Muscle layer of duodenum (tissue), 2 donors: ENCODE measurements at regions not wholly inside any gene's neighbourhood (a gene's known extent, or its start where the extent isn't known, plus 50 kb on each side); places are given as distances from the start of the nearest gene placed in this dataset.

Experiments
- H3K27ac ChIP-seq: one replicate; pipeline ENCODE4 v1.7.0; 2013; ENCODE audit warnings: mild to moderate bottlenecking, low read length
- H3K27me3 ChIP-seq: one replicate; pipeline ENCODE4 v1.7.0; 2013; ENCODE audit warnings: low read depth, mild to moderate bottlenecking, control low read depth, low read length
- H3K36me3 ChIP-seq, 2 donors: one replicate each; pipeline ENCODE4 v1.7.0; 2013; ENCODE audit warnings: low read length in 2 of 2, control low read depth in 1 of 2, mild to moderate bottlenecking in 1 of 2; ENCODE audit not compliant: insufficient read depth in 2 of 2, control insufficient read depth in 1 of 2
- H3K4me1 ChIP-seq, 2 donors: one replicate each; pipeline ENCODE4 v1.7.0; 2013; ENCODE audit warnings: low read length in 2 of 2, mild to moderate bottlenecking in 2 of 2, control low read depth in 1 of 2, moderate library complexity in 1 of 2; ENCODE audit not compliant: insufficient read depth in 2 of 2, control insufficient read depth in 1 of 2
- H3K4me3 ChIP-seq, 2 donors: one replicate each; pipeline ENCODE4 v1.7.0; 2013; ENCODE audit warnings: low read length in 2 of 2, low read depth in 1 of 2, mild to moderate bottlenecking in 1 of 2
- H3K9me3 ChIP-seq, 2 donors: one replicate each; pipeline ENCODE4 v1.7.0; 2013; ENCODE audit warnings: low read length in 2 of 2, control low read depth in 1 of 2, mild to moderate bottlenecking in 1 of 2; ENCODE audit not compliant: control insufficient read depth in 1 of 2
- donor health status: healthy.

- no peak overlapping the region for H3K4me3 ChIP-seq
- no peaks in the 10 kb centered on the region for H3K27me3 ChIP-seq
- H3K4me1 ChIP-seq: no peaks in the 10 kb centered on the region
- no peak overlapping the region for H3K27ac ChIP-seq
- H3K36me3 ChIP-seq: peaks cover 0 to 6% of the 10 kb centered on the region in 2 donors
- peaks cover 0 to 5% of the 10 kb centered on the region in 2 donors for H3K9me3 ChIP-seq
Observed at GRCh38 chr19:27780367-27781075, 1432.4 kb downstream of the UQCRFS1 start.

DNA sequence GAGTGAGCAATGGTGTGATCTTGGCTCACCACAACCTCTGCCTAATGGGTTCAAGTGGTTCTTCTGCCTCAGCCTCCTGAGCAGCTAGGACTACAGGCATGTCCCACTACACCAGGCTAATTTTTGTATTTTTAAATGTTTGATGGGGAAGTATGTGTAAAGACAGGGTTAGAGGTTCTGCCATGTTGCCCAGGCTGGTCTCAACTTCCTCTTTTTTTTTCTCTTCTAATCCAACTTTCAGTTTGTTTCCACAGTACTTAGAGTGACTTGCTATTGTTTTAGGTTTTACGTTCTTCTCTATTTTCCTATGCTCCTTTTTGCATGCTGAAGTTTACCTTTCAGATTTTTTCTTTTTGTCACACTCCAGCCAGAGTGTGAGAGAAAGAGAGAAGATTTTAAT lies 1433.0 kb downstream of the UQCRFS1 start:
- no peaks in the 10 kb centered on the region for H3K27me3 ChIP-seq
- H3K4me3 ChIP-seq: no peak overlapping the region
- H3K36me3 ChIP-seq: peaks cover 0 to 6% of the 10 kb centered on the region in 2 donors
- no peak overlapping the region for H3K27ac ChIP-seq
- H3K9me3 ChIP-seq: peaks cover 0 to 7% of the 10 kb centered on the region in 2 donors
- H3K4me1 ChIP-seq: no peaks in the 10 kb centered on the region

DNA sequence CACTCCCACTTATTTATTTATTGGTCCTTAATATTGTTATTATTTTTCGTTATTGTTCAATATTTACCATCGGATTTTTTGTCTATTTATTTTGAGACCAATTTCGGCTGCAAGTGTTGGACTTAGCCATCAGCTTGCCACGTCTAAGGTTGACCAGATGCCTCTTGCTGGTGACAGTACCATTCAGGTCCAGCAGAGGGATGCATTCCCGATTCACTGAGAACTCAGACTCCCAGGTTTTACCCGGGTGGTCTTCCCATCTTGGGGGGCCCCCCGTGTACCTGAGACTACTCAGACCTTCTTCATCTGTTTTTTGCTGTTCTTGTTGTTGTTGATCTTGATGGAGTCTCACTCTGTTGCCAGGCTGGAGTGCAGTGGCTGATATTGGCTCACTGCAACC lies 1435.2 kb downstream of the UQCRFS1 start:
- no peaks in the 10 kb centered on the region for H3K4me1 ChIP-seq
- no peak overlapping the region for H3K27ac ChIP-seq
- no peaks in the 10 kb centered on the region for H3K27me3 ChIP-seq
- peaks cover 0 to 10% of the 10 kb centered on the region in 2 donors for H3K9me3 ChIP-seq
- peaks cover 0 to 20% of the 10 kb centered on the region in 2 donors for H3K36me3 ChIP-seq
- no peak overlapping the region for H3K4me3 ChIP-seq

DNA sequence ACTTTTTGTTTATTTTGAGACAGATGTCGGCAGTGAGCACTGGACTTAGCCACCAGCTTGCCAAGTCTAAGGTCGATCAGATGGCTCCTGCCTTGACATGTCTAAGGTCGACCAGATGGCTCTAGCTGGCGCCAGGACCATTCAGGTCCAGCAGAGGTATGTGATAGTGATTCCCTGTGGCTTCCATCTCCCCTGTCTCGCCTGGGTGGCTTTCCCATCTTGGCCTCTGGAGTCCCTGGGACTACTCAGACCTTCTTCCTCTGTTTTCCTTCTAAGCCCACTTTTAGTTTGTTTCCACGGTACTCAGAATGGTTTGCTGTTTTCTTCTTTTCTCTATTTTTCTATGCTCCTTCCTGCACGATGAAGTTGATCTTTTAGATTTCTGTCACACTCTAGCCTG lies 1435.7 kb downstream of the UQCRFS1 start:
- H3K9me3 ChIP-seq: peaks cover 0 to 10% of the 10 kb centered on the region in 2 donors
- H3K27me3 ChIP-seq: no peaks in the 10 kb centered on the region
- no peak overlapping the region for H3K4me3 ChIP-seq
- no peak overlapping the region for H3K27ac ChIP-seq
- no peaks in the 10 kb centered on the region for H3K4me1 ChIP-seq
- peaks cover 0 to 22% of the 10 kb centered on the region in 2 donors for H3K36me3 ChIP-seq

DNA sequence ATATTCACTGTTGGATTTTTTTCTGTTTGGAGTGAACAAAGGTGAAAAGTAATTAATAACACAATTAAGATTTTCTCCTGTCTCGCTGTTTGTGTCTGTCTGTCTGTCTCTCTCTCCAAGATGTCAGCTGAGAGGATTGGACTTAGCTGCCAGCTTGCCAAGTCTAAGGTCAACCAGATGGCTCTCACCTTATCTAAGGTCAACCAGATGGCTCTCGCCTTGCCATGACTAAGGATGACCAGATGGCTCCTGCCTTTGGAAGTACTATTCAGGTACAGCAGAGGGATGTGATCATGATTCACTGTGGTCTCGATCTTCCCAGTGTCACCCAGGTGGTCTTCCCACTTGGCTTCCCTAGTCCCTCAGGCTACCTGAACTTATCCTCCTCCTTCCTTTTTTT lies 1436.4 kb downstream of the UQCRFS1 start:
- H3K4me1 ChIP-seq: no peaks in the 10 kb centered on the region
- no peak overlapping the region for H3K4me3 ChIP-seq
- peaks cover 0 to 22% of the 10 kb centered on the region in 2 donors for H3K36me3 ChIP-seq
- peaks cover 0 to 10% of the 10 kb centered on the region in 2 donors for H3K9me3 ChIP-seq
- H3K27ac ChIP-seq: no peak overlapping the region
- H3K27me3 ChIP-seq: no peaks in the 10 kb centered on the region

DNA sequence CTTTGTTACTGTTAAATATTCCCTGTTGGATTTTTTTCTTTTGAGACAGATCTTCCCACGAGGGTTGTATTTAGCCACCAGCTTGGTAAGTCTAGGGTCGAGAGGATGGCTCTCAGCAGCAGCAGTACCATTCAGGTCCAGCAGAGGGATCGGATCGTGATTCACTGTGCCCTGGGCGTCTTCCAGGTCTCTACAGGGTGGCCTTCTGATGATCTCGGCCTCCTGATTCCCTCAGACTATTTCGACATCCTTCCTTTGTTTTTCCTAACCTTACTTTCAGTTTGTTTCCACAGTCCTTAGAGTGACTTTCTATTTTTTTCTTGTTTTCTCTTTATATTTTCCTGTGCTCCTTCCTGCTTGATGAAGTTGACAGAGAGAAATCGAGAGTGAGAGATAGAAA lies 1436.9 kb downstream of the UQCRFS1 start:
- peaks cover 0 to 10% of the 10 kb centered on the region in 2 donors for H3K9me3 ChIP-seq
- H3K4me3 ChIP-seq: no peak overlapping the region
- H3K4me1 ChIP-seq: no peaks in the 10 kb centered on the region
- H3K27me3 ChIP-seq: no peaks in the 10 kb centered on the region
- H3K27ac ChIP-seq: no peak overlapping the region
- peaks cover 0 to 22% of the 10 kb centered on the region in 2 donors for H3K36me3 ChIP-seq

- Histone ChIP-seq H3K27me3 (no peaks in the 10 kb centered on the region), H3K36me3 (peaks cover 0 to 22% of the 10 kb centered on the region in 2 donors), H3K4me3 (no peak overlapping the region), H3K4me1 (no peaks in the 10 kb centered on the region), H3K27ac (no peak overlapping the region), H3K9me3 (peaks cover 0 to 10% of the 10 kb centered on the region in 2 donors)
Observed at GRCh38 chr19:27775395-27775794, 1437.6 kb downstream of the UQCRFS1 start.

GRCh38 chr19:27774827-27775226 lies 1438.1 kb downstream of the UQCRFS1 start:
- Histone ChIP-seq H3K36me3 (peaks cover 0 to 22% of the 10 kb centered on the region in 2 donors), H3K9me3 (peaks cover 0 to 10% of the 10 kb centered on the region in 2 donors), H3K4me1 (no peaks in the 10 kb centered on the region), H3K27ac (no peak overlapping the region), H3K4me3 (no peak overlapping the region), H3K27me3 (no peaks in the 10 kb centered on the region)

DNA sequence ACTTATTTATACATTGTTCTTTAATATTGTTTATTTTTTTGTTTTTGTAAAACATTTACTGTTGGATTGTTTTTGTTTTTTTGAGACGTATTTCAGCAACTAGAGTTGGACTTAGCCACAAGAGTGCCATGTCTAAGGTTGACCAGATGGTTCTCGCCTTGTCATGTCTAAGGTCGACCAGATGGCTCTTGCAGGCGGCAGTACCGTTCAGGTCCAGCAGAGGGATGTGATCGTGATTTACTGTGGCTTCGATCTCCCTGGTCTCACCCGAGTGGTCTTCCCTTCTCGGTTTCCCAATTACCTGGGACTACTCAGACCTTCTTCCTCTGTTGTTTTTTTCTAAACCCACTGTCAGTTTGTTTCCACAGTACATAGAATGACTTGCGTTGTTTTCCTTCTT lies 1438.6 kb downstream of the UQCRFS1 start:
- H3K27ac ChIP-seq: no peak overlapping the region
- peaks cover 0 to 22% of the 10 kb centered on the region in 2 donors for H3K36me3 ChIP-seq
- H3K4me3 ChIP-seq: no peak overlapping the region
- H3K27me3 ChIP-seq: no peaks in the 10 kb centered on the region
- H3K4me1 ChIP-seq: no peaks in the 10 kb centered on the region
- H3K9me3 ChIP-seq: peaks cover 0 to 10% of the 10 kb centered on the region in 2 donors

- peaks cover 0 to 10% of the 10 kb centered on the region in 2 donors for H3K9me3 ChIP-seq
- H3K4me1 ChIP-seq: no peaks in the 10 kb centered on the region
- H3K4me3 ChIP-seq: no peak overlapping the region
- H3K36me3 ChIP-seq: peaks cover 0 to 19% of the 10 kb centered on the region in 2 donors
- no peak overlapping the region for H3K27ac ChIP-seq
- no peaks in the 10 kb centered on the region for H3K27me3 ChIP-seq
Observed at GRCh38 chr19:27773318-27774094, 1439.4 kb downstream of the UQCRFS1 start.

GRCh38 chr19:27772059-27772458 lies 1440.9 kb downstream of the UQCRFS1 start:
- Histone ChIP-seq H3K36me3 (peaks cover 0 to 15% of the 10 kb centered on the region in 2 donors), H3K27me3 (no peaks in the 10 kb centered on the region), H3K9me3 (peaks cover 6 to 10% of the 10 kb centered on the region in 2 donors), H3K27ac (no peak overlapping the region), H3K4me3 (no peak overlapping the region), H3K4me1 (no peaks in the 10 kb centered on the region)
